IMR-90 (cell line): ENCODE measurements at regions not wholly inside any gene's neighbourhood (a gene's known extent, or its start where the extent isn't known, plus 50 kb on each side); places are given as distances from the start of the nearest gene placed in this dataset.

Experiments
- ATAC-seq: fragments of 200-7000 bp; cut with Tn5 transposase; 2 replicates; pipeline ENCODE4 v1.9.1; 2020; ENCODE audit warnings: low read depth, mild to moderate bottlenecking, moderate library complexity
- BruUV-seq: library from RNA; stranded (reverse); fragments of 400-500 nt; replicated peaks from 2 replicates; lab custom pipeline; 2021; lab: Mats Ljungman, UMichigan
- CTCF ChIA-PET: fragments of 300-600 bp; formaldehyde crosslinking; extraction: SDS; loops from one replicate; lab custom pipeline; 2021; ENCODE audit warnings: antibody characterized with exemption; lab: Yijun Ruan, JAX
- POLR2A ChIA-PET: fragments of 300-600 bp; sonication (Branson Sonifier 250); formaldehyde crosslinking; loops from one replicate; lab custom pipeline; 2022; ENCODE audit warnings: antibody characterized with exemption; ENCODE audit not compliant: unreplicated experiment; lab: Charles Lee
- DNase-seq: peaks from one replicate; pipeline ENCODE4 v3.0.0; 2013
- H2AFZ ChIP-seq: replicated peaks from 2 replicates; pipeline ENCODE3; 2013; ENCODE audit warnings: low read length, mild to moderate bottlenecking; ENCODE audit not compliant: poor library complexity
- H2AK5ac ChIP-seq: 2 replicates; pipeline ENCODE4 v1.6.1; 2013; ENCODE audit warnings: low read depth, low read length, inconsistent platforms
- H2AK9ac ChIP-seq: replicated peaks from 2 replicates; pipeline ENCODE3; 2013; ENCODE audit warnings: mild to moderate bottlenecking, low read depth, low read length, moderate library complexity; ENCODE audit not compliant: poor library complexity
- H2BK120ac ChIP-seq: 2 replicates; pipeline ENCODE4 v1.6.1; 2013; ENCODE audit warnings: low read depth, low read length, inconsistent platforms
- H2BK15ac ChIP-seq: 3 replicates; pipeline ENCODE4 v1.6.1; 2013; ENCODE audit warnings: low read depth, low read length, inconsistent platforms
- H2BK20ac ChIP-seq: 2 replicates; pipeline ENCODE4 v1.6.1; 2013; ENCODE audit warnings: low read depth, mild to moderate bottlenecking, inconsistent platforms, low read length, moderate library complexity
- H2BK5ac ChIP-seq: 2 replicates; pipeline ENCODE4 v1.6.1; 2013; ENCODE audit warnings: mild to moderate bottlenecking, low read depth, low read length, inconsistent platforms; ENCODE audit not compliant: poor library complexity, severe bottlenecking
- H3K14ac ChIP-seq: replicated peaks from 2 replicates; pipeline ENCODE4 v1.6.1; 2013; ENCODE audit warnings: low read depth, low read length, inconsistent platforms
- H3K18ac ChIP-seq: 2 replicates; pipeline ENCODE4 v1.6.1; 2013; ENCODE audit warnings: low read depth, low read length, control low read depth
- H3K23ac ChIP-seq: 2 replicates; pipeline ENCODE4 v1.6.1; 2013; ENCODE audit warnings: low read depth, low read length, inconsistent platforms
- H3K27ac ChIP-seq: 2 replicates; pipeline ENCODE4 v1.5.1; 2013; ENCODE audit warnings: mild to moderate bottlenecking, control low read depth, low read length; ENCODE audit not compliant: insufficient read depth
- H3K27me3 ChIP-seq: 2 replicates; pipeline ENCODE4 v1.6.1; 2013; ENCODE audit warnings: low read length; ENCODE audit not compliant: control insufficient read depth, insufficient read depth
- H3K36me3 ChIP-seq: 2 replicates; pipeline ENCODE4 v1.6.1; 2013; ENCODE audit warnings: low read length, mixed read lengths; ENCODE audit not compliant: control insufficient read depth, insufficient read depth
- H3K4ac ChIP-seq: 2 replicates; pipeline ENCODE4 v1.6.1; 2013; ENCODE audit warnings: low read depth, low read length, inconsistent platforms
- H3K4me1 ChIP-seq: 2 replicates; pipeline ENCODE4 v1.6.1; 2013; ENCODE audit warnings: low read length, mixed read lengths; ENCODE audit not compliant: control insufficient read depth, insufficient read depth
- H3K4me2 ChIP-seq: 2 replicates; pipeline ENCODE4 v1.6.1; 2013; ENCODE audit warnings: low read depth, mild to moderate bottlenecking, control low read depth, low read length, moderate library complexity
- H3K4me3 ChIP-seq: 2 replicates; pipeline ENCODE4 v1.5.1; 2013; ENCODE audit warnings: low read depth, mild to moderate bottlenecking, control low read depth, low read length, moderate library complexity; ENCODE audit not compliant: insufficient read depth
- H3K56ac ChIP-seq: 2 replicates; pipeline ENCODE4 v1.6.1; 2013; ENCODE audit warnings: low read length, inconsistent platforms; ENCODE audit not compliant: insufficient read depth; ENCODE audit errors: extremely low read depth
- H3K79me1 ChIP-seq, 2 experiments: 2 replicates each; pipeline ENCODE4 v1.6.1; 2013; ENCODE audit warnings: low read length in 2 of 2, inconsistent platforms in 1 of 2, low read depth in 1 of 2
- H3K9ac ChIP-seq: 2 replicates; pipeline ENCODE4 v1.6.1; 2013; ENCODE audit warnings: low read depth, low read length, control low read depth
- H3K9me1 ChIP-seq: 2 replicates; pipeline ENCODE4 v1.6.1; 2013; ENCODE audit warnings: low read length, inconsistent platforms; ENCODE audit not compliant: insufficient read depth
- H3K9me3 ChIP-seq: 2 replicates; pipeline ENCODE4 v1.6.1; 2013; ENCODE audit warnings: low read length; ENCODE audit not compliant: control insufficient read depth, insufficient read depth
- H4K20me1 ChIP-seq: 2 replicates; pipeline ENCODE4 v1.6.1; 2013; ENCODE audit warnings: low read length, inconsistent platforms; ENCODE audit not compliant: insufficient read depth
- H4K5ac ChIP-seq: 2 replicates; pipeline ENCODE4 v1.6.1; 2013; ENCODE audit warnings: mild to moderate bottlenecking, low read depth, low read length, control low read depth
- H4K8ac ChIP-seq, 2 experiments: 2 replicates each; pipeline ENCODE4 v1.6.1; 2013; ENCODE audit warnings: low read depth in 2 of 2, low read length in 2 of 2, control low read depth in 1 of 2, inconsistent platforms in 1 of 2
- H4K91ac ChIP-seq: 2 replicates; pipeline ENCODE4 v1.6.1; 2013; ENCODE audit warnings: low read depth, low read length, inconsistent platforms; ENCODE audit not compliant: insufficient read depth
- MAZ ChIP-seq: IDR thresholded peaks from 2 replicates; pipeline ENCODE4 v1.6.1; 2012; ENCODE audit warnings: low read depth, mild to moderate bottlenecking, low read length, improper control_type of control experiment, moderate library complexity, borderline replicate concordance
- MXI1 ChIP-seq: IDR thresholded peaks from 2 replicates; pipeline ENCODE4 v1.6.1; 2012; ENCODE audit warnings: low read depth, mild to moderate bottlenecking, low read length, moderate library complexity, borderline replicate concordance
- RAD21 ChIP-seq: IDR thresholded peaks from 2 replicates; pipeline ENCODE4 v1.6.1; 2012; ENCODE audit warnings: low read length, improper control_type of control experiment
- RCOR1 ChIP-seq: IDR thresholded peaks from 2 replicates; pipeline ENCODE4 v1.6.1; 2012; ENCODE audit warnings: mild to moderate bottlenecking, low read length, improper control_type of control experiment; ENCODE audit not compliant: insufficient replicate concordance
- RFX5 ChIP-seq: IDR thresholded peaks from 2 replicates; pipeline ENCODE4 v1.8.0; 2012; ENCODE audit warnings: low read depth, mild to moderate bottlenecking, low read length, moderate library complexity
- WGBS, 2 experiments: methylation state at CpG; one replicate each; pipeline versions ENCODE4 v1.1.5 to v1.1.7; 2013; ENCODE audit warnings: missing lambda C conversion rate in 2 of 2; ENCODE audit not compliant: insufficient read length in 1 of 2; ENCODE audit errors: extremely low coverage in 2 of 2; 5-methylcytosine and 5-hydroxymethylcytosine counted together
- dilution Hi-C: fragments of 300-500 bp; cut with HindIII; formaldehyde crosslinking; loops from one replicate; pipeline ENCODE4 v1.14.3; 2018; ENCODE audit warnings: low sequenced_read_pairs; ENCODE audit not compliant: unreplicated experiment
- in situ Hi-C: fragments of 300-500 bp; cut with MboI; formaldehyde crosslinking; loops from 3 replicates; pipeline ENCODE4 v1.14.3; 2019; ENCODE audit warnings: low sequenced_read_pairs, inconsistent platforms, mixed read lengths
- intact Hi-C: fragments of 100-400 bp; cut with micrococcal nuclease; formaldehyde crosslinking; loops from 2 replicates; pipeline ENCODE4 v1.10.0; 2022
- TF ChIP-seq, protein P1 (sequence below): fragments of 150-350 bp; IDR thresholded peaks from 2 replicates; pipeline ENCODE4 v1.6.1; 2017; ENCODE audit warnings: mild to moderate bottlenecking, antibody characterized with exemption, low read length, low read depth
- TF ChIP-seq, protein P2 (sequence below): conservative IDR thresholded peaks from 2 replicates; pipeline ENCODE4 v1.5.1; 2012; ENCODE audit warnings: mild to moderate bottlenecking, low read depth, low read length, improper control_type of control experiment

DNA sequence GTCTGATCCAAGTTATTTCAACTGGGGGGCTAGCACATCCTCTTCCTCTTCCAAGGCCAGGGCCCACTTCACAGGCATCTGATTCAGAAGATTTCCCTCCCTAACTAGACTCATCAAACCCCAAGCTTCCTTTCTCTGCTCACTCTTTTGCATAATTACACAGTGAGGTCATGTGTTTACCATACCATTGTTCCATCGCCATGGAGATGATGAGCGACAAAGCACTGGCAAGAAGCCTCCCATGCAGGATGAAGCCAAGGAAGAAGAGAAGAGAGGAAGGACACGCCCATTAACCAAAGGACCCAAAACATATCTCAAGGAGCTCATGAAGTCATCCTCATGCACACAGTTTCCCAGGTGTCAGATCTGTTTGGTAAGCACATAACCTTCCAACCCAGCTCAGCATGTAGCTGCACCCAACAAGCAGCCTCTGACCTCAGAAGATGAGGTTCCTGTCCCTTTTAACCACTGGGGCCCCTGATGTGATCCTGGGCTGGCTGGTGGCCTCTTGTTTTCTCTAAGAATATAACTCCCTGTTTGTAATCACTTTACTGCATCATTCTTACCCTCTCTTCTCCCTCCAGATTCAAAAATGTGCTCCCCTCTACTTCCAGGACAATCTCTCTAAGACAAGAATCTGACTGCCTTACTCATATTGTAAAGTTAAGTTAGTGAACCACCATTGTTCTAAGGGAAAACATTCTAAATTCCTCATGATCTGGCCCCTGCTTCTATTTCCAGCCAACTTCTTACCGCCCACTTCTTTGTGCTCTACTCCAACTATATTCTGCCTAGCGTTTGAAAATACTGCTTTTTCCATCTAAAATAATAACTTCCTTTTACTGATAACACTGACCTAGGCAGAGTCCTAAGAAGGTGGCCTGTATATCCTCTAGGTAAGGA is 190.1 kb downstream of the TTC32 start (continued):
- TF ChIP-seq MAZ (no peak), MXI1 (no peak)

DNA sequence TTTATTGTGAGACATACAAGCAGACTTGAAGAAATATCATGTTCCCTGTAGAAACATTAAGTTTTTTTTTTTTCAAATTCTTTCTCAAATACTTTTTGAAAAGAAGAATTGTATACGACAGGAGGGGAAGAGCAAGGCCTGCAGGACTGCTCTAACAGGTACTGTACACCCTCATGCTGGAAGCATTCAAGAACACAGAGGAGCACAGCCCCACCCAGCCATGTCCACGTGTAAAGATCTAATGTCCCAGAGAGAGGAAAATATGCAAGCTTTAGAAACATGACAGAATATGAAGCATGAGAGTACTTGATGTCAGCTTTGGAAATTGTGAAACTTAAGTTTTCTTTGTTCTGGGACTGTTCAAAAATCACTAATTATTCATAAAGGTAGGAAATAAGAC is 191.6 kb downstream of the TTC32 start:
- H2BK120ac ChIP-seq = peak overlapping the region; percentile 23; the same call in 1 of the 2 replicates
- no peak overlapping the region for H2AK5ac ChIP-seq
- H3K27me3 ChIP-seq = no peaks in the 10 kb centered on the region
- in situ Hi-C loops = no loop called here
- DNase-seq (no peak), ATAC-seq (no peak)
- H3K27ac ChIP-seq = no peak overlapping the region
- H4K20me1 ChIP-seq = no peaks in the 10 kb centered on the region
- no peak overlapping the region for H3K56ac ChIP-seq
- no peak overlapping the region for H3K4me2 ChIP-seq
- H3K14ac ChIP-seq = peak overlapping the region; percentile 17; the same call in 1 of the 2 replicates
- ChIA-PET POLR2A (no interaction called here), CTCF (no interaction called here)
- no peak overlapping the region for H2BK5ac ChIP-seq
- no peak overlapping the region for H3K9ac ChIP-seq
- dilution Hi-C loops = no loop called here
- no peak overlapping the region for H3K18ac ChIP-seq
- H2BK15ac ChIP-seq = peak overlapping the region; percentile 4; the same call in 1 of the 3 replicates
- H3K4me1 ChIP-seq = peaks cover 5% of the 10 kb centered on the region
- intact Hi-C loops = no loop called here
- WGBS, 2 experiments = no CpG with 5 or more reads among the region's 2 CpGs
- no peak overlapping the region for H4K8ac ChIP-seq
- H2AK9ac ChIP-seq = no peak overlapping the region
- H3K36me3 ChIP-seq = no peaks in the 10 kb centered on the region
- H3K9me3 ChIP-seq = no peaks in the 10 kb centered on the region
- H4K91ac ChIP-seq = 0 out of 2 replicates have a peak overlapping the region, but pooled peaks have one; percentile 1
- TF ChIP-seq, protein P1, sequence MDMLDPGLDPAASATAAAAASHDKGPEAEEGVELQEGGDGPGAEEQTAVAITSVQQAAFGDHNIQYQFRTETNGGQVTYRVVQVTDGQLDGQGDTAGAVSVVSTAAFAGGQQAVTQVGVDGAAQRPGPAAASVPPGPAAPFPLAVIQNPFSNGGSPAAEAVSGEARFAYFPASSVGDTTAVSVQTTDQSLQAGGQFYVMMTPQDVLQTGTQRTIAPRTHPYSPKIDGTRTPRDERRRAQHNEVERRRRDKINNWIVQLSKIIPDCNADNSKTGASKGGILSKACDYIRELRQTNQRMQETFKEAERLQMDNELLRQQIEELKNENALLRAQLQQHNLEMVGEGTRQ = no peak
- no peak for TF ChIP-seq RCOR1
- no peak for TF ChIP-seq MAZ
- TF ChIP-seq RFX5 = no peak
- TF ChIP-seq RAD21 = no peak
- TF ChIP-seq, protein P2, sequence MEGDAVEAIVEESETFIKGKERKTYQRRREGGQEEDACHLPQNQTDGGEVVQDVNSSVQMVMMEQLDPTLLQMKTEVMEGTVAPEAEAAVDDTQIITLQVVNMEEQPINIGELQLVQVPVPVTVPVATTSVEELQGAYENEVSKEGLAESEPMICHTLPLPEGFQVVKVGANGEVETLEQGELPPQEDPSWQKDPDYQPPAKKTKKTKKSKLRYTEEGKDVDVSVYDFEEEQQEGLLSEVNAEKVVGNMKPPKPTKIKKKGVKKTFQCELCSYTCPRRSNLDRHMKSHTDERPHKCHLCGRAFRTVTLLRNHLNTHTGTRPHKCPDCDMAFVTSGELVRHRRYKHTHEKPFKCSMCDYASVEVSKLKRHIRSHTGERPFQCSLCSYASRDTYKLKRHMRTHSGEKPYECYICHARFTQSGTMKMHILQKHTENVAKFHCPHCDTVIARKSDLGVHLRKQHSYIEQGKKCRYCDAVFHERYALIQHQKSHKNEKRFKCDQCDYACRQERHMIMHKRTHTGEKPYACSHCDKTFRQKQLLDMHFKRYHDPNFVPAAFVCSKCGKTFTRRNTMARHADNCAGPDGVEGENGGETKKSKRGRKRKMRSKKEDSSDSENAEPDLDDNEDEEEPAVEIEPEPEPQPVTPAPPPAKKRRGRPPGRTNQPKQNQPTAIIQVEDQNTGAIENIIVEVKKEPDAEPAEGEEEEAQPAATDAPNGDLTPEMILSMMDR = no peak
- no peak overlapping the region for H2AFZ ChIP-seq
- H4K5ac ChIP-seq = no peak overlapping the region
- no TSS peak for BruUV-seq
- peak overlapping the region; percentile 26; the same call in 1 of the 2 replicates for H3K4ac ChIP-seq
- no peaks in the 10 kb centered on the region for H3K79me1 ChIP-seq
- no peak overlapping the region for H3K4me3 ChIP-seq
- H2BK20ac ChIP-seq = peak overlapping the region; percentile 22; the same call in 1 of the 2 replicates
- H3K9me1 ChIP-seq = peaks cover 2% of the 10 kb centered on the region; the same call in 1 of the 2 replicates
- no peak overlapping the region for H3K23ac ChIP-seq
